Mucosa of rectum (tissue), 2 donors: ENCODE measurements at regions not wholly inside any gene's neighbourhood (a gene's known extent, or its start where the extent isn't known, plus 50 kb on each side); places are given as distances from the start of the nearest gene placed in this dataset.
"Not testable (repeated sequence)": the region's sequence is repeated elsewhere in the genome, so short reads cannot be mapped to it uniquely, and the experiment has no call there.

ENCODE experiments used
- H3K27ac ChIP-seq, 2 donors: one replicate each; pipeline ENCODE4 v1.7.0; 2013; ENCODE audit warnings: inconsistent platforms in 2 of 2, low read depth in 2 of 2, low read length in 2 of 2
- H3K27me3 ChIP-seq, 2 donors: one replicate each; pipeline ENCODE4 v1.7.0; 2013; ENCODE audit warnings: low read length in 2 of 2; ENCODE audit not compliant: control insufficient read depth in 2 of 2, insufficient read depth in 2 of 2
- H3K36me3 ChIP-seq, 2 donors: one replicate each; pipeline ENCODE4 v1.7.0; 2013; ENCODE audit warnings: low read length in 2 of 2; ENCODE audit not compliant: control insufficient read depth in 2 of 2, insufficient read depth in 2 of 2
- H3K4me1 ChIP-seq, 2 donors: one replicate each; pipeline ENCODE4 v1.7.0; 2013; ENCODE audit warnings: low read length in 2 of 2, mild to moderate bottlenecking in 1 of 2; ENCODE audit not compliant: control insufficient read depth in 2 of 2, insufficient read depth in 2 of 2
- H3K4me3 ChIP-seq, 2 donors: one replicate each; pipeline ENCODE4 v1.7.0; 2013; ENCODE audit warnings: low read length in 2 of 2
- H3K9ac ChIP-seq, 2 donors: one replicate each; pipeline ENCODE4 v1.7.0; 2013; ENCODE audit warnings: low read length in 2 of 2, low read depth in 1 of 2, mild to moderate bottlenecking in 1 of 2
- H3K9me3 ChIP-seq, 2 donors: one replicate each; pipeline ENCODE4 v1.7.0; 2013; ENCODE audit warnings: low read length in 2 of 2; ENCODE audit not compliant: control insufficient read depth in 2 of 2
- donor health status: healthy.
- donor health status: Normal muscosa, but diverticular disease.

GRCh38 chr3:153919773-153920172, 201.4 kb upstream of the ARHGEF26 start:
- Histone ChIP-seq H3K9ac (no peak overlapping the region), H3K36me3 (no peaks in the 10 kb centered on the region), H3K27ac (no peak overlapping the region), H3K4me3 (no peak overlapping the region), H3K4me1 (no peaks in the 10 kb centered on the region), H3K9me3 (no peaks in the 10 kb centered on the region), H3K27me3 (no peaks in the 10 kb centered on the region)

DNA sequence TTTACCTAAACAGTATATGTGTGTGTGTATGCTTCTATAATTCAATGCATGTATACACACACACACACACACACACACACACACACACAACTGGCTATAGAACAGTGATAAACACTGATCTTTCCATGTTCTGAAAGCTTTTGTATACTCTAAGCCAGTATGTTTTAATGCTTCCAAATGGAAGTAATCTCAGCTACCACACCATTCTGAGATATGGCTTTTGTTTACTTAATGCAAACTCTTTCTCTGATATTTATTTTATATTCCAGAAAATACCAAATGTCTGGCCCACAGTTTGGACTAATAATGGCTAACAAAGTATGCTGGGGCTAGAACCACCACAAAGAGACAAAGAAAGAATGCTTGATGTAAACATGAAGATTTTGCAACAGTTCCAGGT, 199.4 kb upstream of the ARHGEF26 start:
- H3K4me1 ChIP-seq: no peaks in the 10 kb centered on the region
- no peak overlapping the region for H3K4me3 ChIP-seq
- no peaks in the 10 kb centered on the region for H3K9me3 ChIP-seq
- H3K9ac ChIP-seq: no peak overlapping the region
- H3K36me3 ChIP-seq: no peaks in the 10 kb centered on the region
- no peak overlapping the region for H3K27ac ChIP-seq
- no peaks in the 10 kb centered on the region for H3K27me3 ChIP-seq

GRCh38 chr3:153925841-153926514, 195.2 kb upstream of the ARHGEF26 start:
- Histone ChIP-seq H3K27ac (no peak overlapping the region), H3K9ac (no peak overlapping the region), H3K27me3 (no peaks in the 10 kb centered on the region), H3K4me3 (no peak overlapping the region), H3K36me3 (no peaks in the 10 kb centered on the region), H3K9me3 (no peaks in the 10 kb centered on the region), H3K4me1 (no peaks in the 10 kb centered on the region)

DNA sequence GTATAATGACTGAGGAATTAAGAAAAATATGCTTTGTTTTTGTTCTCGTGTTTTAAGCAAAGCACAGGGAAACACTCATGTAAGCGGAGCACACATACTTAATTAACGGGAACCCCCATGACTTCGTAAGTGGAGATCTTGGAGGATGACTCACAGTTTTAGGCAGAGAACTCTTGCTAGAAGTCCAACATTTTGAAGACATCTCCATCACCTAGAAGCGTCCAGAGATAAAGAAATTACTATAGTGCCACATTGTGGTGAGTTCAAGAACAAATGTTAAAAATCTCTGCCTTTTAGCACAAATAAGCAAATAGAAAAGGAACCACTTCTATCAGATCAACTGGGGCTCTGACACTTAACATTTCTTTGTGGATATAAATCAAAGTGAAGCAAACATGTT, 194.1 kb upstream of the ARHGEF26 start:
- no peak overlapping the region for H3K4me3 ChIP-seq
- H3K27me3 ChIP-seq: no peaks in the 10 kb centered on the region
- H3K36me3 ChIP-seq: no peaks in the 10 kb centered on the region
- no peak overlapping the region for H3K9ac ChIP-seq
- no peaks in the 10 kb centered on the region for H3K9me3 ChIP-seq
- H3K27ac ChIP-seq: no peak overlapping the region
- H3K4me1 ChIP-seq: no peaks in the 10 kb centered on the region

GRCh38 chr3:153928851-153929250, 192.3 kb upstream of the ARHGEF26 start:
- no peak overlapping the region for H3K4me3 ChIP-seq
- H3K9me3 ChIP-seq: no peaks in the 10 kb centered on the region
- no peak overlapping the region for H3K9ac ChIP-seq
- no peak overlapping the region for H3K27ac ChIP-seq
- H3K36me3 ChIP-seq: no peaks in the 10 kb centered on the region
- H3K27me3 ChIP-seq: no peaks in the 10 kb centered on the region
- no peaks in the 10 kb centered on the region for H3K4me1 ChIP-seq

DNA sequence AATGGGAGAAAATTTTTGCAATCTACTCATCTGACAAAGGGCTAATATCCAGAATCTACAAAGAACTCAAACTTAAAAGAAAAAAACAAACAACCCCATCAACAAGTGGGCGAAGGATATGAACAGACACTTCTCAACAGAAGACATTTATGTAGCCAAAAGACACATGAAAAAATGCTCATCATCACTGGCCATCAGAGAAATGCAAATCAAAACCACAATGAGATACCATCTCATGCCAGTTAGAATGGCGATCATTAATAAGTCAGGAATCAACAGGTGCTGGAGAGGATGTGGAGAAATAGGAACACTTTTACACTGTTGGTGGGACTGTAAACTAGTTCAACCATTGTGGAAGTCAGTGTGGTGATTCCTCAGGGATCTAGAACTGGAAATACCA, 187.7 kb upstream of the ARHGEF26 start:
- not testable (repeated sequence) for H3K27me3 ChIP-seq, H3K36me3 ChIP-seq, H3K9ac ChIP-seq, H3K4me3 ChIP-seq, H3K27ac ChIP-seq, H3K4me1 ChIP-seq, H3K9me3 ChIP-seq

- no peaks in the 10 kb centered on the region for H3K27me3 ChIP-seq
Measured at GRCh38 chr3:153944084-153944483, 177.1 kb upstream of the ARHGEF26 start.

GRCh38 chr3:153951276-153951675, 169.9 kb upstream of the ARHGEF26 start:
- no peaks in the 10 kb centered on the region for H3K36me3 ChIP-seq
- no peak overlapping the region for H3K4me3 ChIP-seq
- H3K9ac ChIP-seq: no peak overlapping the region
- H3K4me1 ChIP-seq: no peaks in the 10 kb centered on the region
- no peaks in the 10 kb centered on the region for H3K27me3 ChIP-seq
- no peaks in the 10 kb centered on the region for H3K9me3 ChIP-seq
- no peak overlapping the region for H3K27ac ChIP-seq

More at GRCh38 chr3:153944084-153944483, 177.1 kb upstream of the ARHGEF26 start:
- H3K36me3 ChIP-seq: no peaks in the 10 kb centered on the region
- no peak overlapping the region for H3K4me3 ChIP-seq
- H3K27ac ChIP-seq: no peak overlapping the region
- H3K9ac ChIP-seq: no peak overlapping the region
- no peaks in the 10 kb centered on the region for H3K9me3 ChIP-seq
- H3K4me1 ChIP-seq: no peaks in the 10 kb centered on the region

GRCh38 chr3:153952091-153952490, 169.1 kb upstream of the ARHGEF26 start:
- no peaks in the 10 kb centered on the region for H3K27me3 ChIP-seq
- H3K4me3 ChIP-seq: no peak overlapping the region
- no peaks in the 10 kb centered on the region for H3K4me1 ChIP-seq
- H3K9ac ChIP-seq: no peak overlapping the region
- H3K27ac ChIP-seq: no peak overlapping the region
- H3K36me3 ChIP-seq: no peaks in the 10 kb centered on the region
- no peaks in the 10 kb centered on the region for H3K9me3 ChIP-seq

- Histone ChIP-seq H3K9me3 (no peaks in the 10 kb centered on the region), H3K9ac (no peak overlapping the region), H3K27ac (no peak overlapping the region), H3K4me1 (no peaks in the 10 kb centered on the region), H3K4me3 (no peak overlapping the region), H3K27me3 (no peaks in the 10 kb centered on the region), H3K36me3 (no peaks in the 10 kb centered on the region)
Measured at GRCh38 chr3:153956613-153957012, 164.6 kb upstream of the ARHGEF26 start.

DNA sequence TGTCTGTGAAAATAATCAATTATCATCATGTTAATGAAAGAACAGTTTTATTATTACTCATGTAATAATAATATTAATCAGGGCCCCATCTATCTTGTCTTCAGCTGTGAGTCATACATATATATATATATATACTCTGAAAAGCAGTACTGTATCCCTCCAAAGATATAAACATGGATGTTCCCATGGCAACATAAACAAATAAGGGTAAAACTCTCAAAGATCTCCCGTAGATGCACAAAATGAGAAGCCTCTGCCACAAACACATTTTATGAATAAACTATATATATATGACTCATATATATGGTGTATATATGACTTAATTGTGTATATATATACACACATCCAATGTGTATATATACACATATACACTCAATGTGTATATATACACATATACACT, 163.8 kb upstream of the ARHGEF26 start:
- Histone ChIP-seq H3K4me3 (no peak overlapping the region), H3K4me1 (no peaks in the 10 kb centered on the region), H3K9me3 (no peaks in the 10 kb centered on the region), H3K36me3 (no peaks in the 10 kb centered on the region), H3K27me3 (no peaks in the 10 kb centered on the region), H3K27ac (no peak overlapping the region), H3K9ac (no peak overlapping the region)
